Muscle of leg (tissue), 3 donors: ENCODE measurements at regions not wholly inside any gene's neighbourhood (a gene's known extent, or its start where the extent isn't known, plus 50 kb on each side); places are given as distances from the start of the nearest gene placed in this dataset.
A peak's percentile ranks its signal among the peaks of the same experiment; 100 is the strongest.

Experiments used
- DNase-seq: peaks from one replicate; pipeline ENCODE4 v3.0.0; 2013
- H3K27ac ChIP-seq: one replicate; pipeline ENCODE4 v1.5.1; 2013; ENCODE audit warnings: mild to moderate bottlenecking, low read length, control low read depth
- H3K27me3 ChIP-seq: one replicate; pipeline ENCODE4 v1.6.1; 2013; ENCODE audit warnings: low read length; ENCODE audit not compliant: control insufficient read depth, insufficient read depth
- H3K36me3 ChIP-seq: one replicate; pipeline ENCODE4 v1.6.1; 2013; ENCODE audit warnings: low read length; ENCODE audit not compliant: control insufficient read depth, insufficient read depth
- H3K4me1 ChIP-seq: one replicate; pipeline ENCODE4 v1.6.1; 2013; ENCODE audit warnings: low read length; ENCODE audit not compliant: control insufficient read depth, insufficient read depth
- H3K4me3 ChIP-seq: one replicate; pipeline ENCODE4 v1.5.1; 2013; ENCODE audit warnings: low read length, control low read depth
- H3K9me3 ChIP-seq: replicated peaks from 2 replicates; pipeline ENCODE4 v1.6.1; 2013; ENCODE audit warnings: low read depth, low read length; ENCODE audit not compliant: control insufficient read depth
- WGBS: methylation state at CpG from one replicate; pipeline ENCODE4 v1.1.5; 2013; ENCODE audit warnings: missing lambda C conversion rate; ENCODE audit not compliant: insufficient coverage; 5-methylcytosine and 5-hydroxymethylcytosine counted together

DNA sequence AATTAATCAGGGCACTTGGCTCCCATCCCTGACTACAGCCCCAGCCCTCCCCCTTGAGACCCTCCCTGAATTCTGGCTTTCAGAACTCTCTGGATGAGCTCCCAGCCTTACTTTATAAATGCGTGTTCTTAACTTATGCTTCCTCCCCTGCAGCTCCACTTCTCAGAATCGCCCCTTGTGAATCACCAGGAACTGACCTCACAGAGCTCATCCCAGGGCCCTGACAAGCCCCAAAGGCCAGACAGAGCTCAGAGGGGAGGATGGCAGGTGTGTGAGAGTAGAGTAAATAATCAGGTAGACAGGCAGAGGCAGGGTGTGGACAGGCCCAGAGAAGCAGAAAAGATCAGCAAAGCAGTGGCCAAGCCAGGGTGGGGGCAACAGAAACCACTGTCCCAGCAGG lies 68.2 kb upstream of the FOXN3 start:
- H3K4me3 ChIP-seq, result no peak overlapping the region

DNA sequence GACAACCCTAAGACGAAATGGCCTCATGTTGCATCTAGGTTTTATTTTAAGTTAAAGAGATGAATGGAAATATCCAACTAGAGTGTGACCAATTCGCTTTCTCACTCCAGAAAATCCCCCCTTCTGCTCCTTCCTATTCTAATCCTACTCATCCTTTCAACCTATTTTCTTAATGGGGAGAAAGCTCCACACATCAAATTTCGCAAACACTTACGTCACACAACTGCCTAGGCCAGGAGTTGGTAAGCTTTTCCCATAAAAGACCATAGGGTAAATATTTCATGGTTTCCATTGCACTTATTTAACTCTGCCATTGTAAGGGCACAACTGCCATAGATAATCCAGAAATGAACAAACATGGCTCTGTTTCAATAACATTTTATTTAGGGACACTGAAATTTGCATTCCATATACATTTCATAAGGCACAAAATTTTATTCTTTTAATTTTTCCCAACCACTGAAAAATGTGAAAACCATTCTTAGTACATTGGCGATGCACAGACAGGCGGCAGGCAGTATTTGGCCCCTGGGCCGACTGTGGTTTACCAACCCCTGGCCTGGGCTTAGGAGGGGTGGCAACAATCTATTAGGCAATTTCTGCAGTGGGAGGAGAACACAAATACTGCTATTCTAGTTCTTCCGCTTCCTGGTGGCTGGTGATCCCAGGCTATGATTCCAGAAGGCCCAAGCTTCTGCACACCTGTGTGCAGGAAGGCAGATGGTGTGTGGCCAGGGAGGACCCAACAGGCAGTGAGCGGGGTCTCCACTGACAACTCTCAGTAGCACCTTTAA lies 67.2 kb upstream of the FOXN3 start:
- Histone ChIP-seq H3K9me3 (no peaks in the 10 kb centered on the region), H3K27me3 (no peaks in the 10 kb centered on the region), H3K27ac (no peak overlapping the region), H3K4me3 (no peak overlapping the region), H3K4me1 (peaks cover 8% of the 10 kb centered on the region), H3K36me3 (peaks cover 7% of the 10 kb centered on the region)
- no peak for DNase-seq
- 94% methylated on average over 5 of the region's 9 CpGs for WGBS

More for the DNA sequence above, 68.2 kb upstream of the FOXN3 start:
- no CpG with 5 or more reads among the region's 2 CpGs for WGBS
- Histone ChIP-seq H3K4me1 (peaks cover 17% of the 10 kb centered on the region), H3K9me3 (no peaks in the 10 kb centered on the region), H3K36me3 (peaks cover 7% of the 10 kb centered on the region), H3K27me3 (no peaks in the 10 kb centered on the region), H3K27ac (no peak overlapping the region)
- no peak for DNase-seq

DNA sequence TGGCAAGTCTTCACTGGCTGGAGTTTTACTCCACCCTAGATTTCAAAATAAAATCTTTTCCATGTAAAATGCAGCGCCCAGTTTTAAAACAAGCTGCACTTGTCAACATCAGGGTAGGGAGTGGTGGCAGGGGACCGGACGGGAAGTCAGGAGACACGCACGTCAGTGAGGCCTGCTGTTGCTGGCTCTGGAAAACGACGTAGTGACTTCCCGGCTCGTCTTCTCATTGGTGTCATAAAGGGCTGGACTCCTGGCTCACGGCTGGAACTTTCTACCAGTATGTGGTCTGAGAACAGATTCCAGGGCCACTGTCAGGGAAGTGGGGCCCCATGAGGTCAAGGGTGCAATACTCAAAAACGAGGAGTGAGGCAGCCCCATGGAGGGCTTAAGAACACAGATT lies 64.2 kb upstream of the FOXN3 start:
- Histone ChIP-seq H3K36me3 (peaks cover 8% of the 10 kb centered on the region), H3K27ac (peak overlapping the region; percentile 35), H3K4me1 (peaks cover 11% of the 10 kb centered on the region), H3K27me3 (no peaks in the 10 kb centered on the region), H3K9me3 (no peaks in the 10 kb centered on the region), H3K4me3 (no peak overlapping the region)
- WGBS, result 34% methylated on average over 9 of the region's 11 CpGs
- DNase-seq, result peak; percentile 79

DNA sequence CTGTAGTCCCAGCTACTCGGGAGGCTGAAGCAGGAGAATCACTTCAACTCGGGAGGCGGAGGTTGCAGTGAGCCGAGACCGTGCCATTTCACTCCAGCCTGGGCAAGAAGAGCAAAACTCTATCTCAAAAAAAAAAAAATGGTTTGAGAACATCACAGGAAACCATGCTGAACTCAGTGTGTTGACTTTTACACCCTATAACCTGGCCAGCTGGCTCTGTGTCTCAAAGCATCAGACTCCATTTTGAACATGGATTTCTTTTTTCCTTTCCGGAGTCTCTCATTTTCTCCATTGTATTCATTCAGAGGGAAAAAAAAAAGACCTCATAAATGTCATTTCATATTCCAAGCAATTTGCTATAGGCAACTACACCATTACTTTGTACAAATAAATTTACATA lies 63.2 kb upstream of the FOXN3 start:
- peaks cover 7% of the 10 kb centered on the region for H3K36me3 ChIP-seq
- peaks cover 8% of the 10 kb centered on the region for H3K4me1 ChIP-seq
- no peak overlapping the region for H3K4me3 ChIP-seq
- no peak overlapping the region for H3K27ac ChIP-seq
- 90% methylated on average over 2 of the region's 6 CpGs for WGBS
- peak; percentile 59 for DNase-seq
- H3K9me3 ChIP-seq, result no peaks in the 10 kb centered on the region
- H3K27me3 ChIP-seq, result no peaks in the 10 kb centered on the region

DNA sequence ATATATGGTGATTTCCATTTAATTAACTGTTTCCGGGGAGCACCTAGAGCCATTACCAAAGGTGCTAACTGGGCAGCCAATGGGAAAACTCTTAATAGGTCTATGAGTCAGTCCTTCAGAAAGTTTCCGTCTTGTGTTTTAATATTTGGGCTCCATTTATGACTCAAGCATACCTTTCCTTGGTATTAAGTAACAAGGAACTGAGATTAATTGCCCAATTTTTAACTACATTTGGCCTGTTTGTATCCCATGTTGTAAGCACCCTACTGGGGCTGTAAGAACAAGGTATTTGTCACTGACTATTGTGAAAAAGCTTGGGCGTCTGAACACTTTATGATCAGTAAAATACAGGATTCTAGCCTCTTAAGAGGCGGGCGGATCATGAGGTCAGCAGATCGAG lies 62.8 kb upstream of the FOXN3 start:
- H3K4me3 ChIP-seq, result no peak overlapping the region
- H3K9me3 ChIP-seq, result no peaks in the 10 kb centered on the region
- H3K4me1 ChIP-seq, result peaks cover 7% of the 10 kb centered on the region
- no peaks in the 10 kb centered on the region for H3K27me3 ChIP-seq
- no peak overlapping the region for H3K27ac ChIP-seq
- 80% methylated on average over 1 of the region's 6 CpGs for WGBS
- peaks cover 7% of the 10 kb centered on the region for H3K36me3 ChIP-seq
- no peak for DNase-seq

DNA sequence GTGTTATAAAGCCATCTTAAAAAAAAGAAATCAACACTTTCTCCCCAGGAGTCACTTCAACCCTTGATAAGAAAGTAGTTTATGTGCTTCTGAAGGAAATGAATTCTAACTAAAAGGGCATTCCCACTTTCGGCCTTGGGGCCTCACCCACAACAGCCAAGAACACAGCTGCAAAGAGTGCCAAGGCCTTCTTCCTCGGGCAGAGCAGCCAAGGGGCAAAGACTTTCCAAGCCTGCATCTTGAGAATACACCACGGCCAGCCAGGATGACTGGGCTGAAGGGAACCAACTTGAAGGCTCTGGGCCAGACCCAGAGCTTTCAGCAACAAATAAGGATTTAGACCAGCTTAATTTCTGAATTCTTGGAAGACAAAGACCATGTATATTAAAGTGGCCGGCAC lies 60.4 kb upstream of the FOXN3 start:
- no peaks in the 10 kb centered on the region for H3K27me3 ChIP-seq
- 68% methylated on average over 2 of the region's 4 CpGs for WGBS
- H3K4me3 ChIP-seq, result no peak overlapping the region
- no peaks in the 10 kb centered on the region for H3K9me3 ChIP-seq
- peaks cover 7% of the 10 kb centered on the region for H3K4me1 ChIP-seq
- H3K36me3 ChIP-seq, result peaks cover 7% of the 10 kb centered on the region
- no peak overlapping the region for H3K27ac ChIP-seq
- DNase-seq, result no peak

DNA sequence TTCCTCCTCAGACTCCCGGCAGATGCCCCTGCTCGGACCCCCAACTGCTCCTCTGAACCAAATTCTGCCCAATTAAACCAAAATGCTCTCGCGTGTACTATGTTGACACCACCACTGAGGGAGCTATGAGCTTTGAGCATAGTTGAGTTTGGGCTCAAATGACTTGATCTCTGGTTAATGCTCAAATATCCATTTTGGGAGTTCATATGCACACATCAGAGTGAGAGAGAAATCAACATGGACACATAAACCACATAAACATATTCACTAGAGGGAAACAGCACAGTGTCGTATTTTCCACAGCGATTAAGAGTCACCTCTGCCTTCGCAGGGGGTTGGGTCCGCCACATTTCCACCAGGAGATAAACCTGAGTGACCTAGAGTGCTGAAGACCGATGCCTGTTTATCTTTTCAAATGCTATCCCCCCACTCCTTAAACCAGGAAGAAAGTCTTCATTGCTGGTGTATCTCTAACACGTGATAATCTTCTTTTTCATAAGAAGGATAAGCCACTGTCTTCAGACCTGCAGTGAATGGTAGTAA lies 59.4 kb upstream of the FOXN3 start:
- Histone ChIP-seq H3K27ac (no peak overlapping the region), H3K27me3 (no peaks in the 10 kb centered on the region), H3K4me3 (no peak overlapping the region), H3K36me3 (peaks cover 9% of the 10 kb centered on the region), H3K4me1 (peaks cover 7% of the 10 kb centered on the region), H3K9me3 (no peaks in the 10 kb centered on the region)
- 96% methylated on average over 5 of the region's 10 CpGs for WGBS
- no peak for DNase-seq

DNA sequence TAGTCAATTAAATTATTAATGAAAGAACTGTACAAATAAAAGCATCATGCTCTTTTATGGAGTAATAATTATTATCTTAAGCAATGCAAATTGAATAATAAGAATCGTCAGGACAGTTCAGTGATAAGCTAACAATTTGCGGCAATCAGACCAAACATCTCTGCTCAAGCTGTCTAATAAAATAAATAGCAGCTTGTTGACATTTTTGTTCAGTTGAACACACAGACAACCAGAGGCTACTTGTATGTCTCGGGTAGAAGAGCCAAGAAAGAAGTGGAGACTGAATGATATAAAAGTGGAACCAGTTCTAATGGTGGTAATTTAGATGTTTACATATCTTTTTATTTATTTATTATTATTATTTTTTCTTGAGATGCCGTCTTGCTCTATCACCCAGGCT lies 57.4 kb upstream of the FOXN3 start:
- Histone ChIP-seq H3K4me3 (no peak overlapping the region), H3K27ac (no peak overlapping the region), H3K36me3 (peaks cover 10% of the 10 kb centered on the region), H3K4me1 (peaks cover 9% of the 10 kb centered on the region), H3K9me3 (no peaks in the 10 kb centered on the region), H3K27me3 (no peaks in the 10 kb centered on the region)
- no CpG with 5 or more reads among the region's 4 CpGs for WGBS
- DNase-seq, result no peak

DNA sequence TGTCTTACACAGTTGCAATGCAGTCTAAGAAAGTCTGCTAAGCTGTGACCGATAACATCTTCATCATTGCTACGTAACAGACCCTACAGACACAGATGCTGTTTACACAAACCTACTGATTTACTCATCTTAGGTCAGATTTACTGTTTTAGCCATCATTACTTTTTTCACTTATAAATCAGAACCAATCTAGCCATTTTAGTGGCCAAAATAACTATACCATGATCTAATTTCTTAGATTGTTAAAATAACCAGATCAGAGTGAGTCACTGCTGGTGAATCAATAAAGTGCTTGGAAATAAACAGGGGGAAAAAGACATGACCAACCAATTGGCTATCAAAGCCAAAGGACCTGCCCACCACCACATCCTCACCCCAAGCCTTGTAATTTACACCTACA lies 57.0 kb upstream of the FOXN3 start:
- Histone ChIP-seq H3K4me1 (peaks cover 9% of the 10 kb centered on the region), H3K36me3 (peaks cover 10% of the 10 kb centered on the region), H3K4me3 (no peak overlapping the region), H3K27ac (no peak overlapping the region), H3K27me3 (no peaks in the 10 kb centered on the region), H3K9me3 (no peaks in the 10 kb centered on the region)
- 100% methylated on average over 1 of the region's 2 CpGs for WGBS
- no peak for DNase-seq

DNA sequence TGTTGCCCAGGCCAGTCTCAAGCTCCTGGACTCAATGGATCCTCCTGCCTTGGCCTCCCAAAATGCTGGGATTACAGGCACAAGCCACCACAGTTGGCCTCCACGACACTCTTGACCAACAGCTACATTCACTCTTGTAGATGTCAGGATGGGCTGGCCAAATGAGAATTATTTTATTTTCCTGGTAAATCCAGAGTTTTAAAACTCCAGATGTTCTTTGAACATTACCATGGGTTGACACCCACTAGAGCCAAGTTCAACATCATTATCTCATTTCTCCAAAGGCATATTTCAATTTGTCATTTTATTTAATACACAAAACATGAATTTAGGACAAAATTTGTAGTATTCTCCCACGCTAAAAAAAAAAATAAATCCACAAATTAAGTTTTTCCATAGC lies 56.5 kb upstream of the FOXN3 start:
- H3K9me3 ChIP-seq, result no peaks in the 10 kb centered on the region
- peaks cover 10% of the 10 kb centered on the region for H3K36me3 ChIP-seq
- WGBS, result 100% methylated on average over 1 of the region's 2 CpGs
- H3K27me3 ChIP-seq, result no peaks in the 10 kb centered on the region
- no peak overlapping the region for H3K4me3 ChIP-seq
- H3K27ac ChIP-seq, result no peak overlapping the region
- DNase-seq, result no peak
- peaks cover 9% of the 10 kb centered on the region for H3K4me1 ChIP-seq
